Sigmoid colon (tissue), 6 donors: ENCODE measurements at regions not wholly inside any gene's neighbourhood (a gene's known extent, or its start where the extent isn't known, plus 50 kb on each side); places are given as distances from the start of the nearest gene placed in this dataset.

ENCODE experiments used
- DNase-seq: peaks from one replicate; pipeline ENCODE4 v3.0.0-alpha.2; 2019
- H3K27ac ChIP-seq, 4 donors: fragments of 200-600 bp; sonication (generic); one replicate each; pipeline ENCODE4 v1.5.1; 2016 to 2019; ENCODE audit warnings: mild to moderate bottlenecking in 1 of 4
- H3K27me3 ChIP-seq, 3 donors: fragments of 200-600 bp; sonication (generic); one replicate each; pipeline ENCODE4 v1.5.1; 2019; ENCODE audit warnings: mild to moderate bottlenecking in 1 of 3
- H3K36me3 ChIP-seq, 4 donors: fragments of 200-600 bp; sonication (generic); one replicate each; pipeline ENCODE4 v1.5.1; 2016 to 2019
- H3K4me1 ChIP-seq, 4 donors: fragments of 200-600 bp; sonication (generic); one replicate each; pipeline ENCODE4 v1.5.1; 2017 to 2019
- H3K4me3 ChIP-seq, 4 donors: fragments of 200-600 bp; sonication (generic); one replicate each; pipeline ENCODE4 v1.5.1; 2017 to 2019; ENCODE audit warnings: mild to moderate bottlenecking in 2 of 4, moderate library complexity in 1 of 4
- H3K9me3 ChIP-seq, 4 donors: fragments of 200-600 bp in 3 of 4; sonication (generic) in 3 of 4; one replicate each; pipeline versions ENCODE4 v1.5.1 to v1.6.1; 2013 to 2019
- CTCF ChIP-seq, 4 experiments: fragments of 450-650 bp in 3 of 4; fragments of 200-600 bp in 1 of 4; IDR thresholded peaks; one replicate each; pipeline ENCODE4 v1.5.1; 2016 to 2019; ENCODE audit warnings: antibody characterized with exemption in 4 of 4, mild to moderate bottlenecking in 3 of 4, moderate library complexity in 2 of 4
- EP300 ChIP-seq, 4 donors: sonication (generic); formaldehyde crosslinking; IDR thresholded peaks; one replicate each; pipeline ENCODE4 v1.6.1; 2017; ENCODE audit warnings: antibody characterized with exemption in 4 of 4
- POLR2A ChIP-seq, 2 donors: fragments of 450-650 bp; IDR thresholded peaks; one replicate each; pipeline ENCODE4 v1.6.1; 2016; ENCODE audit warnings: antibody characterized with exemption in 2 of 2, mild to moderate bottlenecking in 2 of 2, moderate library complexity in 2 of 2
- POLR2AphosphoS5 ChIP-seq, 4 donors: sonication (generic); formaldehyde crosslinking; IDR thresholded peaks; one replicate each; pipeline ENCODE4 v1.6.1; 2017; ENCODE audit warnings: antibody characterized with exemption in 4 of 4
- WGBS, 2 donors: extraction: QIAGEN DNeasy Blood & Tissue Kit; methylation state at CpG; one replicate each; pipeline ENCODE4 v1.1.7; 2013; 5-methylcytosine and 5-hydroxymethylcytosine counted together
- intact Hi-C: fragments of 100-400 bp; cut with DNase I; formaldehyde crosslinking; loops from one replicate; pipeline ENCODE4 v1.15.1; 2023
- donor health status: healthy with polysubstance abuse.
- donor health status: healthy.

GRCh38 chr12:77571768-77572167, 258.9 kb upstream of the NAV3 start:
- TF ChIP-seq CTCF (IDR thresholded peaks at IDR 0.05) (no peak), POLR2AphosphoS5 (IDR thresholded peaks at IDR 0.05) (no peak), EP300 (IDR thresholded peaks at IDR 0.05) (no peak), POLR2A (IDR thresholded peaks at IDR 0.05) (no peak)
- Histone ChIP-seq H3K36me3 (no peaks in the 10 kb centered on the region), H3K9me3 (no peaks in the 10 kb centered on the region), H3K4me1 (peaks cover 0 to 14% (median 5%) of the 10 kb centered on the region in 4 donors), H3K27me3 (no peaks in the 10 kb centered on the region), H3K27ac (no peak overlapping the region), H3K4me3 (no peak overlapping the region)
- intact Hi-C loops, result no loop called here
- DNase-seq, result no peak
- WGBS, 2 donors, result 91 to 93% methylated on average over 7 of the region's 7 CpGs

- Histone ChIP-seq H3K4me3 (no peak overlapping the region), H3K27ac (no peak overlapping the region), H3K4me1 (peaks cover 0 to 11% (median 5%) of the 10 kb centered on the region in 4 donors), H3K36me3 (no peaks in the 10 kb centered on the region), H3K9me3 (no peaks in the 10 kb centered on the region), H3K27me3 (no peaks in the 10 kb centered on the region)
- 85 to 86% methylated on average over 4 of the region's 4 CpGs for WGBS, 2 donors
- no peak for DNase-seq
- no peak for TF ChIP-seq CTCF (IDR thresholded peaks at IDR 0.05)
- TF ChIP-seq EP300 (IDR thresholded peaks at IDR 0.05), result no peak
- TF ChIP-seq POLR2AphosphoS5 (IDR thresholded peaks at IDR 0.05), result no peak
- TF ChIP-seq POLR2A (IDR thresholded peaks at IDR 0.05), result no peak
- intact Hi-C loops, result no loop called here
These were observed 259.6 kb upstream of the NAV3 start for GRCh38 chr12:77571127-77571526.

- H3K36me3 ChIP-seq, result no peaks in the 10 kb centered on the region
- TF ChIP-seq POLR2AphosphoS5 (IDR thresholded peaks at IDR 0.05) (no peak), CTCF (IDR thresholded peaks at IDR 0.05) (no peak), POLR2A (IDR thresholded peaks at IDR 0.05) (no peak), EP300 (IDR thresholded peaks at IDR 0.05) (no peak)
- no peaks in the 10 kb centered on the region for H3K27me3 ChIP-seq
- H3K4me3 ChIP-seq, result no peak overlapping the region
- no peak for DNase-seq
- intact Hi-C loops, result no loop called here
- no peaks in the 10 kb centered on the region for H3K4me1 ChIP-seq
- H3K9me3 ChIP-seq, result no peaks in the 10 kb centered on the region
- no peak overlapping the region for H3K27ac ChIP-seq
- WGBS, 2 donors, result 60 to 81% methylated on average over 3 of the region's 3 CpGs
These were observed 260.8 kb upstream of the NAV3 start for GRCh38 chr12:77569876-77570275.

GRCh38 chr12:77560714-77561113, 270.0 kb upstream of the NAV3 start:
- Histone ChIP-seq H3K4me1 (no peaks in the 10 kb centered on the region), H3K4me3 (no peak overlapping the region), H3K27ac (no peak overlapping the region), H3K27me3 (no peaks in the 10 kb centered on the region), H3K36me3 (no peaks in the 10 kb centered on the region), H3K9me3 (no peaks in the 10 kb centered on the region)
- intact Hi-C loops, result no loop called here
- TF ChIP-seq POLR2AphosphoS5 (IDR thresholded peaks at IDR 0.05), result no peak
- TF ChIP-seq CTCF (IDR thresholded peaks at IDR 0.05), result no peak
- TF ChIP-seq EP300 (IDR thresholded peaks at IDR 0.05), result no peak
- no peak for TF ChIP-seq POLR2A (IDR thresholded peaks at IDR 0.05)
- WGBS, 2 donors, result 78 to 85% methylated on average over 6 of the region's 6 CpGs
- no peak for DNase-seq

GRCh38 chr12:77559400-77560074, 271.2 kb upstream of the NAV3 start:
- H3K4me1 ChIP-seq, result no peaks in the 10 kb centered on the region
- no peaks in the 10 kb centered on the region for H3K9me3 ChIP-seq
- intact Hi-C loops, result no loop called here
- H3K4me3 ChIP-seq, result no peak overlapping the region
- no peak for DNase-seq
- WGBS, 2 donors, result 82 to 85% methylated on average over 12 of the region's 12 CpGs
- no peaks in the 10 kb centered on the region for H3K27me3 ChIP-seq
- TF ChIP-seq CTCF (IDR thresholded peaks at IDR 0.05), result no peak
- TF ChIP-seq EP300 (IDR thresholded peaks at IDR 0.05), result no peak
- TF ChIP-seq POLR2AphosphoS5 (IDR thresholded peaks at IDR 0.05), result no peak
- no peak for TF ChIP-seq POLR2A (IDR thresholded peaks at IDR 0.05)
- no peak overlapping the region for H3K27ac ChIP-seq
- H3K36me3 ChIP-seq, result no peaks in the 10 kb centered on the region
